Activated T-cell treated with anti-CD3 and anti-CD28 coated beads, Interleukin-2, amount 50 U/mL, for 24 hours (primary cell): ENCODE measurements at regions not wholly inside any gene's neighbourhood (a gene's known extent, or its start where the extent isn't known, plus 50 kb on each side); places are given as distances from the start of the nearest gene placed in this dataset.

Experiments
- DNase-seq: peaks from one replicate; pipeline ENCODE4 v3.0.0-alpha.2; 2020
- H3K27ac Mint-ChIP-seq: 2 replicates; pipeline ENCODE4 v1.8.0; 2020; ENCODE audit warnings: mild to moderate bottlenecking, mixed read lengths
- H3K27me3 Mint-ChIP-seq: 2 replicates; pipeline ENCODE4 v1.8.0; 2020; ENCODE audit warnings: mixed read lengths
- H3K36me3 Mint-ChIP-seq: 2 replicates; pipeline ENCODE4 v1.8.0; 2020; ENCODE audit warnings: low read depth, mixed read lengths
- H3K4me1 Mint-ChIP-seq: 2 replicates; pipeline ENCODE4 v1.8.0; 2020; ENCODE audit warnings: low read depth, mixed read lengths
- H3K4me3 Mint-ChIP-seq: 2 replicates; pipeline ENCODE4 v1.8.0; 2020; ENCODE audit warnings: mild to moderate bottlenecking, moderate library complexity, mixed read lengths
- H3K9me3 Mint-ChIP-seq: 2 replicates; pipeline ENCODE4 v1.8.0; 2020; ENCODE audit warnings: mixed read lengths

GRCh38 chr1:232287676-232288569 is 342.0 kb downstream of the SIPA1L2 start:
- H3K4me3 Mint-ChIP-seq = no peak overlapping the region
- DNase-seq = no peak
- H3K9me3 Mint-ChIP-seq = no peaks in the 10 kb centered on the region
- H3K36me3 Mint-ChIP-seq = no peaks in the 10 kb centered on the region
- no peaks in the 10 kb centered on the region for H3K4me1 Mint-ChIP-seq
- H3K27ac Mint-ChIP-seq = no peak overlapping the region
- peaks cover 6% of the 10 kb centered on the region for H3K27me3 Mint-ChIP-seq

GRCh38 chr1:232285138-232285537 is 344.8 kb downstream of the SIPA1L2 start:
- Mint-ChIP-seq H3K27me3 (peaks cover 6% of the 10 kb centered on the region), H3K36me3 (no peaks in the 10 kb centered on the region), H3K27ac (no peak overlapping the region), H3K9me3 (no peaks in the 10 kb centered on the region), H3K4me1 (no peaks in the 10 kb centered on the region), H3K4me3 (no peak overlapping the region)
- no peak for DNase-seq

GRCh38 chr1:232283864-232284263 is 346.1 kb downstream of the SIPA1L2 start:
- no peak for DNase-seq
- no peak overlapping the region for H3K4me3 Mint-ChIP-seq
- H3K27ac Mint-ChIP-seq = no peak overlapping the region
- no peaks in the 10 kb centered on the region for H3K9me3 Mint-ChIP-seq
- no peaks in the 10 kb centered on the region for H3K4me1 Mint-ChIP-seq
- peaks cover 6% of the 10 kb centered on the region for H3K27me3 Mint-ChIP-seq
- no peaks in the 10 kb centered on the region for H3K36me3 Mint-ChIP-seq

GRCh38 chr1:232282498-232282897 is 347.4 kb downstream of the SIPA1L2 start:
- Mint-ChIP-seq H3K27me3 (peaks cover 6% of the 10 kb centered on the region), H3K9me3 (no peaks in the 10 kb centered on the region), H3K4me1 (no peaks in the 10 kb centered on the region), H3K27ac (no peak overlapping the region), H3K36me3 (no peaks in the 10 kb centered on the region), H3K4me3 (no peak overlapping the region)
- no peak for DNase-seq

GRCh38 chr1:232280910-232281309 is 349.0 kb downstream of the SIPA1L2 start:
- no peaks in the 10 kb centered on the region for H3K36me3 Mint-ChIP-seq
- no peaks in the 10 kb centered on the region for H3K9me3 Mint-ChIP-seq
- DNase-seq = no peak
- H3K27me3 Mint-ChIP-seq = peaks cover 7% of the 10 kb centered on the region
- no peak overlapping the region for H3K4me3 Mint-ChIP-seq
- H3K4me1 Mint-ChIP-seq = no peaks in the 10 kb centered on the region
- no peak overlapping the region for H3K27ac Mint-ChIP-seq

- H3K27me3 Mint-ChIP-seq = peaks cover 3% of the 10 kb centered on the region
- H3K27ac Mint-ChIP-seq = no peak overlapping the region
- H3K36me3 Mint-ChIP-seq = no peaks in the 10 kb centered on the region
- no peak overlapping the region for H3K4me3 Mint-ChIP-seq
- no peaks in the 10 kb centered on the region for H3K9me3 Mint-ChIP-seq
- H3K4me1 Mint-ChIP-seq = no peaks in the 10 kb centered on the region
- DNase-seq = no peak
These were observed 350.0 kb downstream of the SIPA1L2 start for GRCh38 chr1:232279909-232280400.

GRCh38 chr1:232278925-232279324 is 351.0 kb downstream of the SIPA1L2 start:
- Mint-ChIP-seq H3K27ac (no peak overlapping the region), H3K4me1 (no peaks in the 10 kb centered on the region), H3K9me3 (no peaks in the 10 kb centered on the region), H3K36me3 (no peaks in the 10 kb centered on the region), H3K27me3 (peaks cover 3% of the 10 kb centered on the region), H3K4me3 (no peak overlapping the region)
- no peak for DNase-seq

GRCh38 chr1:232276651-232277050 is 353.3 kb downstream of the SIPA1L2 start:
- Mint-ChIP-seq H3K9me3 (no peaks in the 10 kb centered on the region), H3K4me3 (no peak overlapping the region), H3K27me3 (peaks cover 6% of the 10 kb centered on the region), H3K27ac (no peak overlapping the region), H3K36me3 (no peaks in the 10 kb centered on the region), H3K4me1 (no peaks in the 10 kb centered on the region)
- DNase-seq = no peak

GRCh38 chr1:232274999-232275710 is 354.8 kb downstream of the SIPA1L2 start:
- Mint-ChIP-seq H3K27ac (no peak overlapping the region), H3K4me1 (no peaks in the 10 kb centered on the region), H3K9me3 (no peaks in the 10 kb centered on the region), H3K36me3 (no peaks in the 10 kb centered on the region), H3K4me3 (no peak overlapping the region), H3K27me3 (peaks cover 6% of the 10 kb centered on the region)
- no peak for DNase-seq

GRCh38 chr1:232274236-232274855 is 355.6 kb downstream of the SIPA1L2 start:
- no peaks in the 10 kb centered on the region for H3K9me3 Mint-ChIP-seq

GRCh38 chr1:232273011-232273410 is 356.9 kb downstream of the SIPA1L2 start:
- Mint-ChIP-seq H3K36me3 (no peaks in the 10 kb centered on the region), H3K27me3 (peaks cover 10% of the 10 kb centered on the region)

More at GRCh38 chr1:232274236-232274855, 355.6 kb downstream of the SIPA1L2 start:
- H3K27ac Mint-ChIP-seq = no peak overlapping the region
- peaks cover 10% of the 10 kb centered on the region for H3K27me3 Mint-ChIP-seq
- DNase-seq = no peak
- H3K4me1 Mint-ChIP-seq = no peaks in the 10 kb centered on the region
- H3K4me3 Mint-ChIP-seq = no peak overlapping the region
- H3K36me3 Mint-ChIP-seq = no peaks in the 10 kb centered on the region

GRCh38 chr1:232271991-232272589 is 357.8 kb downstream of the SIPA1L2 start:
- Mint-ChIP-seq H3K27me3 (peaks cover 10% of the 10 kb centered on the region), H3K4me1 (no peaks in the 10 kb centered on the region), H3K27ac (no peak overlapping the region), H3K36me3 (no peaks in the 10 kb centered on the region), H3K9me3 (no peaks in the 10 kb centered on the region), H3K4me3 (no peak overlapping the region)
- no peak for DNase-seq

More at GRCh38 chr1:232273011-232273410, 356.9 kb downstream of the SIPA1L2 start:
- Mint-ChIP-seq H3K9me3 (no peaks in the 10 kb centered on the region), H3K4me1 (no peaks in the 10 kb centered on the region), H3K27ac (no peak overlapping the region), H3K4me3 (no peak overlapping the region)
- no peak for DNase-seq

- no peak for DNase-seq
- no peak overlapping the region for H3K4me3 Mint-ChIP-seq
- H3K9me3 Mint-ChIP-seq = no peaks in the 10 kb centered on the region
- no peaks in the 10 kb centered on the region for H3K4me1 Mint-ChIP-seq
- H3K27me3 Mint-ChIP-seq = peaks cover 8% of the 10 kb centered on the region
- no peaks in the 10 kb centered on the region for H3K36me3 Mint-ChIP-seq
- no peak overlapping the region for H3K27ac Mint-ChIP-seq
These were observed 358.6 kb downstream of the SIPA1L2 start for GRCh38 chr1:232271299-232271698.

GRCh38 chr1:232269988-232270387 is 359.9 kb downstream of the SIPA1L2 start:
- no peak for DNase-seq
- no peaks in the 10 kb centered on the region for H3K4me1 Mint-ChIP-seq
- H3K4me3 Mint-ChIP-seq = no peak overlapping the region
- H3K27me3 Mint-ChIP-seq = peaks cover 7% of the 10 kb centered on the region
- no peaks in the 10 kb centered on the region for H3K36me3 Mint-ChIP-seq
- no peak overlapping the region for H3K27ac Mint-ChIP-seq
- no peaks in the 10 kb centered on the region for H3K9me3 Mint-ChIP-seq
